Fibroblast of lung (primary cell): ENCODE measurements at regions not wholly inside any gene's neighbourhood (a gene's known extent, or its start where the extent isn't known, plus 50 kb on each side); places are given as distances from the start of the nearest gene placed in this dataset.

Source experiments
- EZH2 ChIP-seq: IDR thresholded peaks from 2 replicates; pipeline ENCODE4 v1.5.1; 2012; ENCODE audit warnings: low read length, control low read depth, mild to moderate bottlenecking; ENCODE audit errors: missing control alignments
- TF ChIP-seq, protein P1 (sequence below), 2 donors: IDR thresholded peaks in 1 of 2; conservative IDR thresholded peaks in 1 of 2; 1 replicate in 1 of 2; 2 replicates in 1 of 2; pipeline ENCODE4 v1.5.1; 2011 to 2012; ENCODE audit warnings: low read length in 2 of 2, control low read depth in 1 of 2, inconsistent platforms in 1 of 2, low read depth in 1 of 2, mild to moderate bottlenecking in 1 of 2

DNA sequence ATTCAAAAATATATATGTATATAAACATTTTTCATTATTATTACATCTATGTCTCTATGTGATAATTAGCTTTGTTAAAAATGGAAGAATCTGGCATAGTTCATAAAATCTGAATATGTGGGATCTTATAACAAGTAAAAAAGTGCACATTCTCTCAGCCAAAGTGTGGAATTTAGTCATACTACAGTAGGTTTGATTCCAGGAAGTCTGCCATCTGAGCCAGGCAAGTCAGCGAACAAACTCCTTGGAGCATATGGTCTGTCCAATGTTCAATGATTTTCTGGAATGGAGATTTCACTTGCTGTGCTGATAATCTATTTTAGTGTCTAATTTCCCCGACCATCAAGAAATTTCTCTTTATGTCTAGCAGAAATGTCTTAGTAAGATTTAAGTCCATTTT lies 1033.2 kb upstream of the NXPH2 start:
- no peak for TF ChIP-seq EZH2
- TF ChIP-seq, protein P1, sequence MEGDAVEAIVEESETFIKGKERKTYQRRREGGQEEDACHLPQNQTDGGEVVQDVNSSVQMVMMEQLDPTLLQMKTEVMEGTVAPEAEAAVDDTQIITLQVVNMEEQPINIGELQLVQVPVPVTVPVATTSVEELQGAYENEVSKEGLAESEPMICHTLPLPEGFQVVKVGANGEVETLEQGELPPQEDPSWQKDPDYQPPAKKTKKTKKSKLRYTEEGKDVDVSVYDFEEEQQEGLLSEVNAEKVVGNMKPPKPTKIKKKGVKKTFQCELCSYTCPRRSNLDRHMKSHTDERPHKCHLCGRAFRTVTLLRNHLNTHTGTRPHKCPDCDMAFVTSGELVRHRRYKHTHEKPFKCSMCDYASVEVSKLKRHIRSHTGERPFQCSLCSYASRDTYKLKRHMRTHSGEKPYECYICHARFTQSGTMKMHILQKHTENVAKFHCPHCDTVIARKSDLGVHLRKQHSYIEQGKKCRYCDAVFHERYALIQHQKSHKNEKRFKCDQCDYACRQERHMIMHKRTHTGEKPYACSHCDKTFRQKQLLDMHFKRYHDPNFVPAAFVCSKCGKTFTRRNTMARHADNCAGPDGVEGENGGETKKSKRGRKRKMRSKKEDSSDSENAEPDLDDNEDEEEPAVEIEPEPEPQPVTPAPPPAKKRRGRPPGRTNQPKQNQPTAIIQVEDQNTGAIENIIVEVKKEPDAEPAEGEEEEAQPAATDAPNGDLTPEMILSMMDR (conservative IDR thresholded peaks at IDR 0.05 in 1 of 2, IDR thresholded peaks at IDR 0.05 in 1 of 2; ENCODE audit: low read depth in 1 of 2, low read length in 2 of 2), result no peak
